ENCODE measurements at regions not wholly inside any gene's neighbourhood (a gene's known extent, or its start where the extent isn't known, plus 50 kb on each side); places are given as distances from the start of the nearest gene placed in this dataset.
"Not testable (repeated sequence)": the region's sequence is repeated elsewhere in the genome, so short reads cannot be mapped to it uniquely, and the experiment has no call there.

DNA sequence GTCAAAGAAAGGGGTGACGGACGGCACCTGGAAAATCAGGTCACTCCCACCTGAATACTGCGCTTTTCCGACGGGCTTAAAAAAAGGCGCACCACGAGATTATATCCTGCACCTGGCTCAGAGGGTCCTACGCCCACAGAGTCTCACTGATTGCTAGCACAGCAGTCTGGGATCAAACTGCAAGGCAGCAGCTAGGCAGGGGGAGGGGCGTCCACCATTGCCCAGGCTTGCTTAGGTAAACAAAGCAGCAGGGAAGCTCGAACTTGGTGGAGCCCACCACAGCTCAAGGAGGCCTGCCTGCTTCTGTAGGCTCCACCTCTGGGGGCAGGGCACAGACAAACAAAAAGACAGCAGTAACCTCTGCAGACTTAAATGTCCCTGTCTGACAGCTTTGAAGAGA, 277.3 kb upstream of the ST8SIA4 start:
- TF ChIP-seq U2AF2 (IDR thresholded peaks at IDR 0.05; ENCODE audit: low read depth, low read length); MXI1 (IDR thresholded peaks at IDR 0.05; ENCODE audit: borderline replicate concordance, low read depth, low read length); ZNF782 (CRISPR knock-in tag; IDR thresholded peaks at IDR 0.05; ENCODE audit: borderline replicate concordance); GTF3A (CRISPR knock-in tag; conservative IDR thresholded peaks at IDR 0.05); TAF1 (CRISPR knock-in tag; IDR thresholded peaks at IDR 0.05); ZBTB21 (CRISPR knock-in tag; IDR thresholded peaks at IDR 0.05); AGO1 (IDR thresholded peaks at IDR 0.05; ENCODE audit: low read depth, low read length, poor library complexity, severe bottlenecking); ZBTB7A (CRISPR knock-in tag; IDR thresholded peaks at IDR 0.05); TGIF2 (CRISPR knock-in tag; IDR thresholded peaks at IDR 0.05); ZNF124 (CRISPR knock-in tag; IDR thresholded peaks at IDR 0.05): not testable (repeated sequence)
- TF ChIP-seq, protein P1, sequence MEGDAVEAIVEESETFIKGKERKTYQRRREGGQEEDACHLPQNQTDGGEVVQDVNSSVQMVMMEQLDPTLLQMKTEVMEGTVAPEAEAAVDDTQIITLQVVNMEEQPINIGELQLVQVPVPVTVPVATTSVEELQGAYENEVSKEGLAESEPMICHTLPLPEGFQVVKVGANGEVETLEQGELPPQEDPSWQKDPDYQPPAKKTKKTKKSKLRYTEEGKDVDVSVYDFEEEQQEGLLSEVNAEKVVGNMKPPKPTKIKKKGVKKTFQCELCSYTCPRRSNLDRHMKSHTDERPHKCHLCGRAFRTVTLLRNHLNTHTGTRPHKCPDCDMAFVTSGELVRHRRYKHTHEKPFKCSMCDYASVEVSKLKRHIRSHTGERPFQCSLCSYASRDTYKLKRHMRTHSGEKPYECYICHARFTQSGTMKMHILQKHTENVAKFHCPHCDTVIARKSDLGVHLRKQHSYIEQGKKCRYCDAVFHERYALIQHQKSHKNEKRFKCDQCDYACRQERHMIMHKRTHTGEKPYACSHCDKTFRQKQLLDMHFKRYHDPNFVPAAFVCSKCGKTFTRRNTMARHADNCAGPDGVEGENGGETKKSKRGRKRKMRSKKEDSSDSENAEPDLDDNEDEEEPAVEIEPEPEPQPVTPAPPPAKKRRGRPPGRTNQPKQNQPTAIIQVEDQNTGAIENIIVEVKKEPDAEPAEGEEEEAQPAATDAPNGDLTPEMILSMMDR (CRISPR knock-in tag; IDR thresholded peaks at IDR 0.05), result not testable (repeated sequence)
- TF ChIP-seq, protein P2, sequence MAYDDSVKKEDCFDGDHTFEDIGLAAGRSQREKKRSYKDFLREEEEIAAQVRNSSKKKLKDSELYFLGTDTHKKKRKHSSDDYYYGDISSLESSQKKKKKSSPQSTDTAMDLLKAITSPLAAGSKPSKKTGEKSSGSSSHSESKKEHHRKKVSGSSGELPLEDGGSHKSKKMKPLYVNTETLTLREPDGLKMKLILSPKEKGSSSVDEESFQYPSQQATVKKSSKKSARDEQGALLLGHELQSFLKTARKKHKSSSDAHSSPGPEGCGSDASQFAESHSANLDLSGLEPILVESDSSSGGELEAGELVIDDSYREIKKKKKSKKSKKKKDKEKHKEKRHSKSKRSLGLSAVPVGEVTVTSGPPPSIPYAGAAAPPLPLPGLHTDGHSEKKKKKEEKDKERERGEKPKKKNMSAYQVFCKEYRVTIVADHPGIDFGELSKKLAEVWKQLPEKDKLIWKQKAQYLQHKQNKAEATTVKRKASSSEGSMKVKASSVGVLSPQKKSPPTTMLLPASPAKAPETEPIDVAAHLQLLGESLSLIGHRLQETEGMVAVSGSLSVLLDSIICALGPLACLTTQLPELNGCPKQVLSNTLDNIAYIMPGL (CRISPR knock-in tag; IDR thresholded peaks at IDR 0.05; ENCODE audit: borderline replicate concordance in 1 of 2, low read depth in 1 of 2), result not testable (repeated sequence)
- TF ChIP-seq, protein P3, sequence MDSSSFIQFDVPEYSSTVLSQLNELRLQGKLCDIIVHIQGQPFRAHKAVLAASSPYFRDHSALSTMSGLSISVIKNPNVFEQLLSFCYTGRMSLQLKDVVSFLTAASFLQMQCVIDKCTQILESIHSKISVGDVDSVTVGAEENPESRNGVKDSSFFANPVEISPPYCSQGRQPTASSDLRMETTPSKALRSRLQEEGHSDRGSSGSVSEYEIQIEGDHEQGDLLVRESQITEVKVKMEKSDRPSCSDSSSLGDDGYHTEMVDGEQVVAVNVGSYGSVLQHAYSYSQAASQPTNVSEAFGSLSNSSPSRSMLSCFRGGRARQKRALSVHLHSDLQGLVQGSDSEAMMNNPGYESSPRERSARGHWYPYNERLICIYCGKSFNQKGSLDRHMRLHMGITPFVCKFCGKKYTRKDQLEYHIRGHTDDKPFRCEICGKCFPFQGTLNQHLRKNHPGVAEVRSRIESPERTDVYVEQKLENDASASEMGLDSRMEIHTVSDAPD (CRISPR knock-in tag; IDR thresholded peaks at IDR 0.05), result not testable (repeated sequence)
